ENCODE measurements at regions not wholly inside any gene's neighbourhood (a gene's known extent, or its start where the extent isn't known, plus 50 kb on each side); places are given as distances from the start of the nearest gene placed in this dataset.

DNA sequence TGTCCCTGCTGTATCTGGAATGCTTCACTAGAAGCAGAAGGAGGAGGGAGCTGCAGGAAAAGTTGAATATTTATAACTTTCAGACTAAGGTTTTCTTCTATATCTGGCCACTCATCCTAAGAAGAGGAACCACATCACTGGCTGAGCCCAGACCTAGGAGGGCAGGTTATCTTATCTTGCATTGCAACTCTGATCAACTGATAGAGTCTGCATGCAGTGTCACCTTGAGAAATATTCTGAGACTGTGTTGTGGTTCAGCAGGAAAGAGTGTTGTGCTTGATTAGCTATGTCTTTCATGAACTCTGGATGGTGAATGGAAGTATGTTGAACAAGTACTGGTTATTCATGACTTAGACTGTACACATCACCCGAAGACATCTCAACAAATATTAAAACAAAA lies 460.0 kb downstream of the TOX3 start:
- TF ChIP-seq, protein P1, sequence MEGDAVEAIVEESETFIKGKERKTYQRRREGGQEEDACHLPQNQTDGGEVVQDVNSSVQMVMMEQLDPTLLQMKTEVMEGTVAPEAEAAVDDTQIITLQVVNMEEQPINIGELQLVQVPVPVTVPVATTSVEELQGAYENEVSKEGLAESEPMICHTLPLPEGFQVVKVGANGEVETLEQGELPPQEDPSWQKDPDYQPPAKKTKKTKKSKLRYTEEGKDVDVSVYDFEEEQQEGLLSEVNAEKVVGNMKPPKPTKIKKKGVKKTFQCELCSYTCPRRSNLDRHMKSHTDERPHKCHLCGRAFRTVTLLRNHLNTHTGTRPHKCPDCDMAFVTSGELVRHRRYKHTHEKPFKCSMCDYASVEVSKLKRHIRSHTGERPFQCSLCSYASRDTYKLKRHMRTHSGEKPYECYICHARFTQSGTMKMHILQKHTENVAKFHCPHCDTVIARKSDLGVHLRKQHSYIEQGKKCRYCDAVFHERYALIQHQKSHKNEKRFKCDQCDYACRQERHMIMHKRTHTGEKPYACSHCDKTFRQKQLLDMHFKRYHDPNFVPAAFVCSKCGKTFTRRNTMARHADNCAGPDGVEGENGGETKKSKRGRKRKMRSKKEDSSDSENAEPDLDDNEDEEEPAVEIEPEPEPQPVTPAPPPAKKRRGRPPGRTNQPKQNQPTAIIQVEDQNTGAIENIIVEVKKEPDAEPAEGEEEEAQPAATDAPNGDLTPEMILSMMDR (conservative IDR thresholded peaks at IDR 0.05; ENCODE audit: low read length), result no peak
- TF ChIP-seq EZH2phosphoT487 (IDR thresholded peaks at IDR 0.05; ENCODE audit: borderline replicate concordance, low read depth, low read length), result no peak

Data from OCI-LY7 (cell line).